ENCODE measurements at regions not wholly inside any gene's neighbourhood (a gene's known extent, or its start where the extent isn't known, plus 50 kb on each side); places are given as distances from the start of the nearest gene placed in this dataset.
A peak's percentile ranks its signal among the peaks of the same experiment; 100 is the strongest.
"Not testable (repeated sequence)": the region's sequence is repeated elsewhere in the genome, so short reads cannot be mapped to it uniquely, and the experiment has no call there.

GRCh38 chr1:219100059-219100458 is 73.6 kb upstream of the LYPLAL1 start:
- DNase-seq (ENCODE audit: low read depth) = no peak
- no peaks in the 10 kb centered on the region for H3K27me3 ChIP-seq (ENCODE audit: control insufficient read depth, insufficient read depth, low read length)
- no peak for FAIRE-seq
- H3K4me3 ChIP-seq (ENCODE audit: low read depth, low read length) = no peak overlapping the region
- no peak for TF ChIP-seq CTCF (IDR thresholded peaks at IDR 0.05; ENCODE audit: insufficient read depth, low read length, severe bottlenecking)
- H3K36me3 ChIP-seq (ENCODE audit: control insufficient read depth, insufficient read depth, low read length) = no peaks in the 10 kb centered on the region

DNA sequence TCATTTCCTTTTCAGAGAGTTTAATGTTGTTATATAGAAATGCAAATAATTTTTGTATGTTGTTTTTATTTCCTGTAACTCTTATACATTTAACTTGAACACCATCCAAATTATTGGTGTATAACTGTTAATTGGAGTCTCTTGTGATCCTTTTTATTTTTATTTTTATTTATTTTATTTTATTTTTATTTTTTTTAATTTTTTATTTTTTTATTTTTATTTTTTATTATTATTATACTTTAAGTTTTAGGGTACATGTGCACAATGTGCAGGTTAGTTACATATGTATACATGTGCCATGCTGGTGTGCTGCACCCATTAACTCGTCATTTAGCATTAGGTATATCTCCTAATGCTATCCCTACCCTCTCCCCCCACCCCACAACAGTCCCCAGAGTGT is 71.2 kb upstream of the LYPLAL1 start:
- H3K4me3 ChIP-seq (ENCODE audit: low read depth, low read length); H3K27me3 ChIP-seq (ENCODE audit: control insufficient read depth, insufficient read depth, low read length); FAIRE-seq; DNase-seq (ENCODE audit: low read depth); H3K36me3 ChIP-seq (ENCODE audit: control insufficient read depth, insufficient read depth, low read length): not testable (repeated sequence)

GRCh38 chr1:219105893-219106292 is 67.8 kb upstream of the LYPLAL1 start:
- no peak for FAIRE-seq

DNA sequence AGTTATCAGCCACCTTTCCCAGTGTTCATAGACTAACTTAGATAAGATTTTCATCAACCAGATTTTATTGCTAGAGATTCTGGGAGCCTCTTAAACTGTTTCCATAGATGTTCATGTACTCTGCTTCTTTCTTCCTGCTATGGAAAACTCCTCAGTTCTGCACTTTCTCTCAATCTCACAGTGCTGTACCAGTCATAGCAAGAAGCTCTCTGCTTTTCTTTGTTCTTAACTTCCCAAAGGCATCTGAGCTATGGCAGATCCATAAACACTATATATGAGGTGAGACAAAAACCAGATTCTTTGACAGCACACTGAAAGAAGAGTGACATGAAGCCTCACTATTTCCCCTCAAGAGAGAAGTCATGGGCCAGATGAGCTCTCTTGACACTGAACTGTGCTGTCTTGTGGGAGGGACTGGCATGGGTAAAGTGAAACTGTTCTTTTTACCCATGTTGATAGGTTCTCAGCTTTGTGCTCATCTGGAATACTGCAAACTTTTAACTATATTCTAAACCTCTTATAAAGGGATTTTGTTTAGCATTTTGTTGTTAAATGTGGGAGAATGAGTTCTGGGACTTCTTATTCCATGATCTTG is 64.2 kb upstream of the LYPLAL1 start:
- Histone ChIP-seq H3K36me3 (ENCODE audit: control insufficient read depth, insufficient read depth, low read length) (no peaks in the 10 kb centered on the region), H3K4me3 (ENCODE audit: low read depth, low read length) (no peak overlapping the region), H3K27me3 (ENCODE audit: control insufficient read depth, insufficient read depth, low read length) (no peaks in the 10 kb centered on the region)
- no peak for TF ChIP-seq CTCF (IDR thresholded peaks at IDR 0.05; ENCODE audit: insufficient read depth, low read length, severe bottlenecking)
- DNase-seq (ENCODE audit: low read depth) = no peak
- no peak for FAIRE-seq

More at GRCh38 chr1:219105893-219106292, 67.8 kb upstream of the LYPLAL1 start:
- H3K36me3 ChIP-seq (ENCODE audit: control insufficient read depth, insufficient read depth, low read length) = no peaks in the 10 kb centered on the region
- no peak for DNase-seq (ENCODE audit: low read depth)
- H3K4me3 ChIP-seq (ENCODE audit: low read depth, low read length) = no peak overlapping the region
- TF ChIP-seq CTCF (IDR thresholded peaks at IDR 0.05; ENCODE audit: insufficient read depth, low read length, severe bottlenecking) = no peak
- H3K27me3 ChIP-seq (ENCODE audit: control insufficient read depth, insufficient read depth, low read length) = no peaks in the 10 kb centered on the region

DNA sequence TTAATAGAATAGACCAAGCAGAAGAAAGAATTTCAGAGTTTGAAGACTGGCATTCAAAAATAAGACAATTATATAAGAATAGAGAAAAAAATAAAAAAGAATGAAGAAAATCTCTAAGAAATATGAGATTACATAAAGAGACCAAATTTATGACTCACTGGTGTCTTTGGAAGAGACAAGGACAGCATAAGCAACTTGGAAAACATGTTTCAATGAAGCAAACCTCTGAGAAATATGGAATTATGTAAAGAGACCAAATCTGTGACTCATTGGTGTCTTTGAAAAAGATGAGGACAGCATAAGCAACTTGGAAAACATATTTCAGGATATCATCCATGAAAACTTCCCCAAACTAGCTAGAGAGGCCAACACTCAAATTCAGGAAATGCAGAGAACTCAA is 60.4 kb upstream of the LYPLAL1 start:
- H3K36me3 ChIP-seq (ENCODE audit: control insufficient read depth, insufficient read depth, low read length) = no peaks in the 10 kb centered on the region
- peak; percentile 18 for DNase-seq (ENCODE audit: low read depth)
- no peak for FAIRE-seq
- TF ChIP-seq CTCF (IDR thresholded peaks at IDR 0.05; ENCODE audit: insufficient read depth, low read length, severe bottlenecking) = no peak
- no peak overlapping the region for H3K4me3 ChIP-seq (ENCODE audit: low read depth, low read length)
- no peaks in the 10 kb centered on the region for H3K27me3 ChIP-seq (ENCODE audit: control insufficient read depth, insufficient read depth, low read length)

DNA sequence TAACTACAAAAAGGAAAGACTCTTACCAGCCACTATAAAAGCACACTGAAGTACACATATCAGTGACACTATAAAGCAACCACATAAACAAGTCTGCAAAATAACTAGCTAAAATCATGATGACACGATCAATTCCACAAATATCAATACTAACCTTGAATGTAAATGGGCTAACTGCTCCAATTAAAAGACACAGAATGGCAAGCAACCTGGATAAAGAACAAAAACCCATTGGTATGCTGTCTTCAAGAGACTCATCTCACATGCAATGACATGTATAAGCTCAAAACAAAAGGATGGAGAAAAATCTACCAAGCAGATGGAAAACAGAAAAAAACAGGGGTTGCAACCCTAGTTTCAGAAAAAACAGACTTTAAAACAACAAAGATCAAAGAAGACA is 59.7 kb upstream of the LYPLAL1 start:
- no peak overlapping the region for H3K4me3 ChIP-seq (ENCODE audit: low read depth, low read length)
- FAIRE-seq = no peak
- H3K36me3 ChIP-seq (ENCODE audit: control insufficient read depth, insufficient read depth, low read length) = no peaks in the 10 kb centered on the region
- no peak for DNase-seq (ENCODE audit: low read depth)
- H3K27me3 ChIP-seq (ENCODE audit: control insufficient read depth, insufficient read depth, low read length) = no peaks in the 10 kb centered on the region
- no peak for TF ChIP-seq CTCF (IDR thresholded peaks at IDR 0.05; ENCODE audit: insufficient read depth, low read length, severe bottlenecking)

Measured in bronchial epithelial cell (primary cell).